ENCODE measurements at regions not wholly inside any gene's neighbourhood (a gene's known extent, or its start where the extent isn't known, plus 50 kb on each side); places are given as distances from the start of the nearest gene placed in this dataset.
A peak's percentile ranks its signal among the peaks of the same experiment; 100 is the strongest.
"Not testable (repeated sequence)": the region's sequence is repeated elsewhere in the genome, so short reads cannot be mapped to it uniquely, and the experiment has no call there.

GRCh38 chr9:81445331-81445921 is 243.9 kb downstream of the TLE1 start:
- DNase-seq (ENCODE audit: insufficient read length, low spot score): no peak
- peak; percentile 90 for FAIRE-seq
- TF ChIP-seq POLR2A (IDR thresholded peaks at IDR 0.05; ENCODE audit: low read depth, low read length): no peak

- peak; percentile 100 for FAIRE-seq
- peak; percentile 78 for DNase-seq (ENCODE audit: insufficient read length, low spot score)
Observed at GRCh38 chr9:81431641-81432040, 257.7 kb downstream of the TLE1 start.

GRCh38 chr9:81430727-81431126 is 258.6 kb downstream of the TLE1 start:
- DNase-seq (ENCODE audit: insufficient read length, low spot score) (no peak), FAIRE-seq (peak; percentile 98)
- no peak for TF ChIP-seq POLR2A (IDR thresholded peaks at IDR 0.05; ENCODE audit: low read depth, low read length)

More at GRCh38 chr9:81431641-81432040, 257.7 kb downstream of the TLE1 start:
- TF ChIP-seq POLR2A (IDR thresholded peaks at IDR 0.05; ENCODE audit: low read depth, low read length): no peak

DNA sequence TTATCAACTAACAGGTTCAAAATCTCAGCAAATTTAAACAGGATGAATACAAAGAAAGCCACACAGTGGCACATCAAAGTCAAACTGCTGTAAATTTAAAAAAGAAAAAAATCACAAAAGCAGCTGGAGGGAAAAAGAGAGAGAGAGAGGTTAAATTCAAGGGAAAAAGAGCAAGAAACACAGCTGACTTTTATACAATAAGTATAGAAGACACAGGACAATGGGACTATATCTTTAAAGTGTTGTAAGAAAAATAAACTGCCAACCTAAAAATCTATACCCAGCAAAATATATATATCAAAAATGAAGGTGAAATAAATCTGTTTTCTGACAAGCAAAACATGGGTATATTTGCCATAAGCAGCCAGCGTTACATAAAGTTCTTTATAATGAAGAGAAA is 261.5 kb downstream of the TLE1 start:
- DNase-seq (ENCODE audit: insufficient read length, low spot score) (no peak), FAIRE-seq (no peak)
- no peak for TF ChIP-seq POLR2A (IDR thresholded peaks at IDR 0.05; ENCODE audit: low read depth, low read length)

DNA sequence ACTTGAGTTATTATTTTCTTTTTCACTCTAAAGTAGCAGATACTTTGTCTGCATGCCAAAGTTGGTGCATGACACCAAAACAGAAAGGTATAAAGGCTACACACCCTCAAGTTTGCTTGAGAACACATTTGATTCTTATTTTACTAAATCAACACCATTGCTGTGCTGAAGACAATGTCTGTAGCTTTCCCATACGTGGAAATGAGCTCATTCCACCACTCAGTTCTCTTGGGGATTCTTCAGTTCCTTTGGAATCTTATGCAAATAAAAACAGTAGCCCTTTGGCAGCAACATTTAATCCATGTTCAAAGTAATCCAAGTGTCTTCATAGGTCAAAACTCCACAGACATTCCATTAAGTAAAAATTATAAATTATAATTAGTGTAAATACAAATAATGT is 264.9 kb downstream of the TLE1 start:
- TF ChIP-seq POLR2A (IDR thresholded peaks at IDR 0.05; ENCODE audit: low read depth, low read length): no peak
- FAIRE-seq: peak; percentile 41

GRCh38 chr9:81423589-81424326 is 265.6 kb downstream of the TLE1 start:
- no peak for TF ChIP-seq POLR2A (IDR thresholded peaks at IDR 0.05; ENCODE audit: low read depth, low read length)
- FAIRE-seq (peak; percentile 81), DNase-seq (ENCODE audit: insufficient read length, low spot score) (no peak)

More for the DNA sequence above, 264.9 kb downstream of the TLE1 start:
- no peak for DNase-seq (ENCODE audit: insufficient read length, low spot score)

DNA sequence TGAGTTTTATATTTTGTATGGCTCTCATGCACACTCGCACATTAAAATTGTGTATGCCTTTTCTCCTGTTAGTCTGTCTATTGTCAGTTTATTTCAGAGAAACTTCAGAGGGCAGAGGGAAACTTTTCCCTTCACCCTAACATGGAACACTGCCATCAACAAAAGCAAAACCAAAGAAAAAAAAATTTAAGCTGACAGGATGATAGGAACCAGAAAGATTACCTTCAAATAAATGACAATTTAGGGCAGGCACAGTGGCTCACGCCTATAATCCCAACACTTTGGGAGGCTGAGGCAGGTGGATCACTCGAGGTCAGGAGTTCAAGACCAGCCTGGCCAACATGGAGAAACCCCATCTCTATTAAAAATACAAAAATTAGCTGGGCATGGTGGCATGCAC is 268.3 kb downstream of the TLE1 start:
- FAIRE-seq: peak; percentile 30

GRCh38 chr9:81420024-81420423 is 269.3 kb downstream of the TLE1 start:
- no peak for DNase-seq (ENCODE audit: insufficient read length, low spot score)
- no peak for TF ChIP-seq POLR2A (IDR thresholded peaks at IDR 0.05; ENCODE audit: low read depth, low read length)
- FAIRE-seq: no peak

More for the DNA sequence above, 268.3 kb downstream of the TLE1 start:
- DNase-seq (ENCODE audit: insufficient read length, low spot score): not testable (repeated sequence)

GRCh38 chr9:81417941-81418340 is 271.4 kb downstream of the TLE1 start:
- FAIRE-seq (peak; percentile 48), DNase-seq (ENCODE audit: insufficient read length, low spot score) (no peak)
- no peak for TF ChIP-seq POLR2A (IDR thresholded peaks at IDR 0.05; ENCODE audit: low read depth, low read length)

- FAIRE-seq: no peak
- no peak for DNase-seq (ENCODE audit: insufficient read length, low spot score)
- TF ChIP-seq POLR2A (IDR thresholded peaks at IDR 0.05; ENCODE audit: low read depth, low read length): no peak
Observed at GRCh38 chr9:81417299-81417675, 272.1 kb downstream of the TLE1 start.

GRCh38 chr9:81416476-81417298 is 272.7 kb downstream of the TLE1 start:
- DNase-seq (ENCODE audit: insufficient read length, low spot score) (no peak), FAIRE-seq (peak; percentile 85)
- TF ChIP-seq POLR2A (IDR thresholded peaks at IDR 0.05; ENCODE audit: low read depth, low read length): no peak

DNA sequence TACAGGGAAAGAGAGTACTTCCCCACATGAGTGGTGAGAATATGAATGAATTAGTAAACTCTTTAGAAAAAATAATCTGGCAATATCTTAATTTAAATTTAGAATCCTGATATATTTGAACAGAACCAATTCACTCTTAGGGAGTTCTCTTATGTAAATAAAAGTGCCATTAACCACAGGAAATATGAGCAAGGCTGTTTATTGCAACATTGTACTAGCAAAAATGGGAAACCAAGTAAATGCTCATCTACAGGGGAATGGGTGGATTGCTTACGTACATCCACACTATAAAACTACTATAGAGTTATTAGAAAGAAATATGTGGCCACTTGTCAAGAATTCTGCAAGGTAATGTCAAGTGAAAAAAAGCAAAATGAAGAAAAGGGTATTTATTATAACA is 274.5 kb downstream of the TLE1 start:
- FAIRE-seq (no peak), DNase-seq (ENCODE audit: insufficient read length, low spot score) (no peak)
- no peak for TF ChIP-seq POLR2A (IDR thresholded peaks at IDR 0.05; ENCODE audit: low read depth, low read length)

DNA sequence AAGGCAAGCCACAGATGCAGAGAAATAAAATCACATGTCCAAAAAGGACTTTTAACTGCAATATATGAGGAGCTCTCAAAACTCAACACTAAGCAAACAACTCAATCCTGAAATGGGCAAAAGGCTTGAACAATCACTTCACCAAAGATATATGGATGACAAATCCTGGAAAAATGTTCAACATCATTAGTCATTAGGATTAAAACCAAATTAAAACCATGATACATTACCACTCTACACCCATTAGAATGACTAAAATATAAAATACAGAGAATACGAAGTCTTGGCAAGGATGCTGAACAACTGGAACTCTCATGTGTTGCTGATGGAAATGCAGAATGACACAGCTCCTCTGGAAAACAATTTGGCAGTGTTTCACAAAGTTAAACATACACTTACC is 277.4 kb downstream of the TLE1 start:
- FAIRE-seq (peak; percentile 96), DNase-seq (ENCODE audit: insufficient read length, low spot score) (no peak)
- TF ChIP-seq POLR2A (IDR thresholded peaks at IDR 0.05; ENCODE audit: low read depth, low read length): no peak

DNA sequence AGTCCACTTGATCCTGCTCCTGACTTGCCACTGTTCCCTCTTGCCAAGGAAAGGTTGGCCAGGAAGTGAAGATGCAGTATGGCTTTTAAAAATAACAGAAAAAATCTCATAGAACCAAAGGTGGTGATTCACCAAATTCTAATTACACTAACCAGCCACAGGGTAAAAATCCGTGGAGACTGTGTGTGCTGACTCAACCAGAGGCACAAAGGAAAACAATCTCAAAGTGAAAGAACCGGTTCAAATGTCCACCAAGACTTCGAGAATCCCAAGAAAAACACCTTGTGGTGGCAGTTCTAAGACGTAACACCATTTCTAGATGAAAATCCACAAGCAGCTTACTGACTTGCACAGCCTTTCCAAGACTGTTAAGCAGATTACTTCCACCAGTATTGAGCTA is 279.1 kb downstream of the TLE1 start:
- peak; percentile 46 for DNase-seq (ENCODE audit: insufficient read length, low spot score)
- TF ChIP-seq POLR2A (IDR thresholded peaks at IDR 0.05; ENCODE audit: low read depth, low read length): no peak
- peak; percentile 100 for FAIRE-seq

All from H54 (cell line).